ENCODE measurements at regions not wholly inside any gene's neighbourhood (a gene's known extent, or its start where the extent isn't known, plus 50 kb on each side); places are given as distances from the start of the nearest gene placed in this dataset.

GRCh38 chr1:191904991-191905390, 253.3 kb upstream of the RGS18 start:
- no peak overlapping the region for H4K8ac ChIP-seq (ENCODE audit: low read depth in 2 of 2, low read length in 2 of 2)
- no peak overlapping the region for H3K4me3 ChIP-seq (ENCODE audit: insufficient read depth, low read depth, low read length)
- H2BK120ac ChIP-seq (ENCODE audit: low read depth, low read length), result no peak overlapping the region
- H2BK15ac ChIP-seq (ENCODE audit: low read depth, low read length), result no peak overlapping the region
- no peaks in the 10 kb centered on the region for H3K4me1 ChIP-seq (ENCODE audit: control insufficient read depth, insufficient read depth, low read length)
- no peak overlapping the region for H2BK20ac ChIP-seq (ENCODE audit: low read depth, low read length)
- no peak overlapping the region for H4K5ac ChIP-seq (ENCODE audit: low read depth, low read length)
- H3K9me3 ChIP-seq (ENCODE audit: control insufficient read depth, insufficient read depth, low read length), result no peaks in the 10 kb centered on the region
- DNase-seq, result no peak
- H3K14ac ChIP-seq (replicated peaks; ENCODE audit: low read depth, low read length), result no peak overlapping the region
- no peak overlapping the region for H2AK5ac ChIP-seq (ENCODE audit: low read depth, low read length)
- BruUV-seq (replicated peaks), result no TSS peak
- no peak for TF ChIP-seq RAD21 (IDR thresholded peaks at IDR 0.05; ENCODE audit: low read length)
- TF ChIP-seq CHD1 (IDR thresholded peaks at IDR 0.05; ENCODE audit: low read depth, low read length), result no peak
- TF ChIP-seq SMC3 (IDR thresholded peaks at IDR 0.05; ENCODE audit: low read depth, low read length), result no peak
- no peak for TF ChIP-seq MAZ (IDR thresholded peaks at IDR 0.05; ENCODE audit: borderline replicate concordance, low read depth, low read length)
- no peak for TF ChIP-seq POLR2A (IDR thresholded peaks at IDR 0.05; ENCODE audit: low read depth, low read length)
- TF ChIP-seq ELK1 (IDR thresholded peaks at IDR 0.05; ENCODE audit: borderline replicate concordance, low read depth, low read length), result no peak
- no peak for TF ChIP-seq BHLHE40 (IDR thresholded peaks at IDR 0.05; ENCODE audit: low read depth, low read length)
- no peak for TF ChIP-seq USF2 (IDR thresholded peaks at IDR 0.05; ENCODE audit: low read depth, low read length)
- TF ChIP-seq CTCF (conservative IDR thresholded peaks at IDR 0.05; ENCODE audit: low read depth, low read length), result no peak
- no peak for TF ChIP-seq FOS (IDR thresholded peaks at IDR 0.05; ENCODE audit: low read depth, low read length)
- TF ChIP-seq RFX5 (IDR thresholded peaks at IDR 0.05; ENCODE audit: low read depth, low read length), result no peak
- TF ChIP-seq CEBPB (IDR thresholded peaks at IDR 0.05; ENCODE audit: low read depth, low read length), result no peak
- TF ChIP-seq NFE2L2 (IDR thresholded peaks at IDR 0.05; ENCODE audit: low read depth, low read length), result no peak
- TF ChIP-seq MAFK (IDR thresholded peaks at IDR 0.05; ENCODE audit: low read depth, low read length), result no peak
- no peak for TF ChIP-seq MXI1 (IDR thresholded peaks at IDR 0.05; ENCODE audit: borderline replicate concordance, low read depth, low read length)
- no peak for TF ChIP-seq RCOR1 (IDR thresholded peaks at IDR 0.05; ENCODE audit: insufficient replicate concordance, low read length)
- in situ Hi-C loops (cut with MboI; ENCODE audit: low sequenced_read_pairs) (no loop called here), intact Hi-C loops (cut with micrococcal nuclease) (no loop called here), dilution Hi-C loops (cut with HindIII; ENCODE audit: low sequenced_read_pairs, unreplicated experiment) (no loop called here)
- no peak overlapping the region for H3K18ac ChIP-seq (ENCODE audit: low read depth, low read length)
- H2AFZ ChIP-seq (replicated peaks; ENCODE audit: low read length, poor library complexity), result no peak overlapping the region
- H3K23ac ChIP-seq (ENCODE audit: low read depth, low read length), result no peak overlapping the region
- no peaks in the 10 kb centered on the region for H3K27me3 ChIP-seq (ENCODE audit: control insufficient read depth, insufficient read depth, low read length)
- no peaks in the 10 kb centered on the region for H3K36me3 ChIP-seq (ENCODE audit: control insufficient read depth, insufficient read depth, low read length)
- no peak overlapping the region for H3K56ac ChIP-seq (ENCODE audit: extremely low read depth, insufficient read depth, low read length)
- H4K20me1 ChIP-seq (ENCODE audit: insufficient read depth, low read length), result no peaks in the 10 kb centered on the region
- H3K4me2 ChIP-seq (ENCODE audit: low read depth, low read length), result no peak overlapping the region
- H3K9me1 ChIP-seq (ENCODE audit: insufficient read depth, low read length), result no peaks in the 10 kb centered on the region
- ChIA-PET POLR2A (ENCODE audit: unreplicated experiment) (no interaction called here), CTCF (no interaction called here)
- H4K91ac ChIP-seq (ENCODE audit: insufficient read depth, low read depth, low read length), result no peak overlapping the region
- no peak overlapping the region for H2BK5ac ChIP-seq (ENCODE audit: low read depth, low read length, poor library complexity, severe bottlenecking)
- no peaks in the 10 kb centered on the region for H3K79me1 ChIP-seq (ENCODE audit: low read depth in 1 of 2, low read length in 2 of 2)
- H3K4ac ChIP-seq (ENCODE audit: low read depth, low read length), result no peak overlapping the region
- ATAC-seq (ENCODE audit: low read depth), result no peak
- H2AK9ac ChIP-seq (replicated peaks; ENCODE audit: low read depth, low read length, poor library complexity), result no peak overlapping the region
- no peak overlapping the region for H3K27ac ChIP-seq (ENCODE audit: insufficient read depth, low read length)
- no peak overlapping the region for H3K9ac ChIP-seq (ENCODE audit: low read depth, low read length)

Measured in IMR-90 (cell line).